Neural cell (in vitro differentiated cells): ENCODE measurements at regions not wholly inside any gene's neighbourhood (a gene's known extent, or its start where the extent isn't known, plus 50 kb on each side); places are given as distances from the start of the nearest gene placed in this dataset.

Experiments used
- CTCF ChIP-seq: fragments of 450-650 bp; IDR thresholded peaks from 2 replicates; pipeline ENCODE4 v1.5.1; 2014; ENCODE audit warnings: antibody characterized with exemption, mild to moderate bottlenecking, moderate library complexity; ENCODE audit not compliant: poor library complexity, severe bottlenecking
- EZH2 ChIP-seq: fragments of 200-600, 300-800 bp; shearing (Covaris generic), sonication (generic); IDR thresholded peaks from 2 replicates; pipeline ENCODE4 v1.6.1; 2014; ENCODE audit warnings: antibody characterized with exemption, low read length, borderline replicate concordance, mild to moderate bottlenecking; ENCODE audit not compliant: insufficient read depth, poor library complexity, severe bottlenecking
- POLR2AphosphoS5 ChIP-seq: IDR thresholded peaks from 2 replicates; pipeline ENCODE4 v1.6.1; 2012
- RAD21 ChIP-seq: fragments of 450-650 bp; conservative IDR thresholded peaks from 2 replicates; pipeline ENCODE4 v1.6.1; 2014; ENCODE audit warnings: antibody characterized with exemption, mild to moderate bottlenecking, moderate library complexity
- REST ChIP-seq: IDR thresholded peaks from 2 replicates; pipeline ENCODE4 v1.6.1; 2012; ENCODE audit warnings: borderline replicate concordance
- SMC3 ChIP-seq: fragments of 450-650 bp; conservative IDR thresholded peaks from 2 replicates; pipeline ENCODE4 v1.6.1; 2014; ENCODE audit warnings: antibody characterized with exemption, mild to moderate bottlenecking, moderate library complexity; ENCODE audit not compliant: poor library complexity
- TAF1 ChIP-seq: IDR thresholded peaks from 2 replicates; pipeline ENCODE4 v1.6.1; 2012; ENCODE audit warnings: low read depth

DNA sequence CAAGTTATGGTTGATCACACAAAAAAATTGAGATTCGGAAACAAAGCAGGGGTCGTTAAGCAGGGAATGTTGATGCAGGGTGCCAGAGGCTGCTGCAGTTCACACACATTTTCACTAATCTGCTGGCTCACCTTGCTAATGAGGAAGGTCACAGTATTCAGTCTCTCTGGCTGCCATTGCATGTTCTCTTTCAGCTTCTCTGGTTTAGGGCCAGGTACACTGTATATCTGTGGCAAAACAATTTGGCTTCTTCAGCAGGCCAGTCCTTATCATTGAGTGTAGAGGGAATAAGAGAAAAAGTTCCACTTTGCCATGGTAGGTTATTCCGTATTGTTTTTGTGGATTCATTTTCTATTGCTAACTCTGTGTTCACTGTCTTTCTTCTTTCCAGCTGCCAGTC lies 283.7 kb upstream of the ANO3 start:
- no peak for TF ChIP-seq SMC3
- TF ChIP-seq EZH2, result no peak
- TF ChIP-seq TAF1, result no peak
- TF ChIP-seq CTCF, result no peak
- TF ChIP-seq POLR2AphosphoS5, result no peak
- TF ChIP-seq REST, result no peak
- TF ChIP-seq RAD21, result no peak
